DOHH2 (cell line): ENCODE measurements at regions not wholly inside any gene's neighbourhood (a gene's known extent, or its start where the extent isn't known, plus 50 kb on each side); places are given as distances from the start of the nearest gene placed in this dataset.

Source experiments
- CTCF ChIP-seq: fragments of 200-600 bp; sonication (generic); IDR thresholded peaks from one replicate; pipeline ENCODE4 v1.5.1; 2014; ENCODE audit warnings: antibody characterized with exemption, mild to moderate bottlenecking, low read depth, low read length; ENCODE audit not compliant: poor library complexity, severe bottlenecking
- EZH2phosphoT487 ChIP-seq: fragments of 200-600 bp; sonication (generic); IDR thresholded peaks from 2 replicates; pipeline ENCODE4 v1.6.1; 2017; ENCODE audit warnings: borderline replicate concordance, mild to moderate bottlenecking, antibody characterized with exemption, low read length, moderate library complexity, mixed read lengths

GRCh38 chr7:57867884-57868701, 418.1 kb downstream of the ZNF716 start:
- TF ChIP-seq CTCF (no peak), EZH2phosphoT487 (no peak)
